ENCODE measurements at regions not wholly inside any gene's neighbourhood (a gene's known extent, or its start where the extent isn't known, plus 50 kb on each side); places are given as distances from the start of the nearest gene placed in this dataset.

DNA sequence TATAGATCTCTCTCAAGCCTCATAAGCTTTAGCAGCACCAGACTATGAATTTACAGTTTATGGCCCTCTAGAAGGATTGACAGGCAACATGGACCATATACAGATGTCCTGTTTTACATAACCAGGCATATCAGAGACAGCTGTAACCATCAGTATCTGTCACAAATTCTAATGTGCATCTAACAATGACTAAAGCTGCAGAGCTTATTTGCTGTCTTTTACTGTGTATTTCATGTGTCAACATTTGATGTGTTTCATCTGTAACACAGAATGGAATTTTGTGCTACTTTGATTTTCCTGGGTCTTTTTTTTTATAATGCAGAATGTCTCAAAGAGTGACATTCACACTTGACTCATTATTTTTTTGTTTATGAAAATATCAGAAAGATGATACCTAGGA is 348.3 kb downstream of the SLC16A7 start:
- no peaks in the 10 kb centered on the region for H3K36me3 ChIP-seq (ENCODE audit: insufficient read depth, low read length)
- H3K27ac ChIP-seq (ENCODE audit: low read depth, low read length, poor library complexity, severe bottlenecking), result no peak overlapping the region
- H3K79me2 ChIP-seq (ENCODE audit: insufficient read depth, low read depth, low read length), result no peaks in the 10 kb centered on the region
- H3K9me3 ChIP-seq (ENCODE audit: low read length), result no peaks in the 10 kb centered on the region
- ChIA-PET CTCF (ENCODE audit: unreplicated experiment) (no interaction called here), POLR2A (no interaction called here)
- intact Hi-C loops (cut with micrococcal nuclease; ENCODE audit: unreplicated experiment), result no loop called here
- H3K4me2 ChIP-seq (ENCODE audit: low read length), result no peak overlapping the region
- no TSS peak for BruUV-seq (replicated peaks)
- no peaks in the 10 kb centered on the region for H4K20me1 ChIP-seq (ENCODE audit: insufficient read depth, low read length)
- H3K9me2 ChIP-seq (ENCODE audit: insufficient read depth, low read length), result no peaks in the 10 kb centered on the region; the same call in 1 of the 2 replicates
- H3K4me3 ChIP-seq (ENCODE audit: low read depth, low read length, poor library complexity, severe bottlenecking), result no peak overlapping the region
- TF ChIP-seq EZH2phosphoT487 (IDR thresholded peaks at IDR 0.05; ENCODE audit: borderline replicate concordance, low read depth, low read length) (no peak), CTCF (conservative IDR thresholded peaks at IDR 0.05; ENCODE audit: low read length) (no peak)
- DNase-seq (ENCODE audit: low spot score), result no peak
- H3K4me1 ChIP-seq (ENCODE audit: insufficient read depth, low read length, poor library complexity, severe bottlenecking), result no peaks in the 10 kb centered on the region
- H2AFZ ChIP-seq (ENCODE audit: low read length), result no peak overlapping the region

DNA sequence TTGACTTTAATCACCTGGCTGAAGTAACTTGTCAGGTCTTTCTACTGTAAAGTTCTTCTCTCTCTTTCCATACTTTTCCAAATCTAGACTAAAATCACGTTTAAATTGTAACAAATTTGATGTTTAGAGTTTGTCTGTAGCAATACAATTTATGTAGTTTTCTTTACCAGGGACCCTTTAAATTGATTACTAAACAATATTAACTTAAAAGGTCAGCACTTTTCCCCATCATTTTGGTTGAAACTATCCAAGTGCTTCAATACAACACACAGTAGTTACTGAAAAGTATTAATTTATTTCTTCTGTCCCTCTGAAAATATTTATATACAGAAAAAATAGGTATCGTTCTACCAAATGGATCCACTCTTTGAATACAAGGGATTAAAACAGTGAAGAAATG is 350.8 kb downstream of the SLC16A7 start:
- ChIA-PET POLR2A (interaction anchor here (1.3 kb wide), 1 partner anchor 35 kb away, joined by 3 read pairs; no protein-coding TSS in a partner anchor), CTCF (ENCODE audit: unreplicated experiment) (no interaction called here)
- Histone ChIP-seq H3K9me2 (ENCODE audit: insufficient read depth, low read length) (no peaks in the 10 kb centered on the region; the same call in 1 of the 2 replicates), H3K36me3 (ENCODE audit: insufficient read depth, low read length) (no peaks in the 10 kb centered on the region), H2AFZ (ENCODE audit: low read length) (no peak overlapping the region), H3K4me1 (ENCODE audit: insufficient read depth, low read length, poor library complexity, severe bottlenecking) (no peaks in the 10 kb centered on the region), H3K4me3 (ENCODE audit: low read depth, low read length, poor library complexity, severe bottlenecking) (no peak overlapping the region), H3K4me2 (ENCODE audit: low read length) (no peak overlapping the region), H3K9me3 (ENCODE audit: low read length) (no peaks in the 10 kb centered on the region), H4K20me1 (ENCODE audit: insufficient read depth, low read length) (no peaks in the 10 kb centered on the region), H3K79me2 (ENCODE audit: insufficient read depth, low read depth, low read length) (no peaks in the 10 kb centered on the region), H3K27ac (ENCODE audit: low read depth, low read length, poor library complexity, severe bottlenecking) (no peak overlapping the region)
- no peak for DNase-seq (ENCODE audit: low spot score)
- no peak for TF ChIP-seq EZH2phosphoT487 (IDR thresholded peaks at IDR 0.05; ENCODE audit: borderline replicate concordance, low read depth, low read length)
- TF ChIP-seq CTCF (conservative IDR thresholded peaks at IDR 0.05; ENCODE audit: low read length), result no peak
- intact Hi-C loops (cut with micrococcal nuclease; ENCODE audit: unreplicated experiment), result no loop called here
- no TSS peak for BruUV-seq (replicated peaks)

DNA sequence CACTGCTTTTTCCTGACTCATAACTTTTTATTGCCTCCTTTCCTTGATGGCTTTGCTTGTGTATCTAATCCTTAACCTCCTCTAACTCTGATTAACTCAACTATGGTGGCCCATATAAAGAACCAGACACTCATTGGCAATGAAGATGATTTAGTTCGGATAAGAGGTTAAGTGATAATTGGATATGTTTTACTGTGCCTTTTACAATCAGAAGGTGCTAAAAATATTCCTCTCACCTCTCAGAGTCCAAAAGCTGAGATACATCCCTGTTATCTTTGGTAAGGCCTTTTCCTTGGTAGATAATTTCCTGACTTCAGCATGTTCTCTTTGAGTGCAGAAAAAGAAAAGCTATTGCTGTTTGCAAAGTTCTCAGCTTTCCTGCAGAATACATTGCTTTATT is 367.7 kb downstream of the SLC16A7 start:
- Histone ChIP-seq H3K79me2 (ENCODE audit: insufficient read depth, low read depth, low read length) (no peaks in the 10 kb centered on the region), H2AFZ (ENCODE audit: low read length) (no peak overlapping the region), H3K36me3 (ENCODE audit: insufficient read depth, low read length) (no peaks in the 10 kb centered on the region), H3K9me3 (ENCODE audit: low read length) (no peaks in the 10 kb centered on the region), H3K4me1 (ENCODE audit: insufficient read depth, low read length, poor library complexity, severe bottlenecking) (no peaks in the 10 kb centered on the region), H3K4me3 (ENCODE audit: low read depth, low read length, poor library complexity, severe bottlenecking) (no peak overlapping the region), H3K27ac (ENCODE audit: low read depth, low read length, poor library complexity, severe bottlenecking) (no peak overlapping the region), H3K9me2 (ENCODE audit: insufficient read depth, low read length) (no peaks in the 10 kb centered on the region), H4K20me1 (ENCODE audit: insufficient read depth, low read length) (no peaks in the 10 kb centered on the region), H3K4me2 (ENCODE audit: low read length) (no peak overlapping the region)
- TF ChIP-seq CTCF (conservative IDR thresholded peaks at IDR 0.05; ENCODE audit: low read length), result no peak
- no peak for TF ChIP-seq EZH2phosphoT487 (IDR thresholded peaks at IDR 0.05; ENCODE audit: borderline replicate concordance, low read depth, low read length)
- intact Hi-C loops (cut with micrococcal nuclease; ENCODE audit: unreplicated experiment), result no loop called here
- no TSS peak for BruUV-seq (replicated peaks)
- CTCF ChIA-PET (ENCODE audit: unreplicated experiment), result no interaction called here
- DNase-seq (ENCODE audit: low spot score), result no peak
- POLR2A ChIA-PET, result no interaction called here

Measured in OCI-LY7 (cell line).